Neural progenitor cell (in vitro differentiated cells): ENCODE measurements at regions not wholly inside any gene's neighbourhood (a gene's known extent, or its start where the extent isn't known, plus 50 kb on each side); places are given as distances from the start of the nearest gene placed in this dataset.

Experiments
- EZH2phosphoT487 ChIP-seq: fragments of 200-600 bp; sonication (generic); IDR thresholded peaks from 2 replicates; pipeline ENCODE4 v1.6.1; 2017; ENCODE audit warnings: antibody characterized with exemption
- TF ChIP-seq, protein P1 (sequence below): fragments of 200-600 bp; sonication (generic); IDR thresholded peaks from 2 replicates; pipeline ENCODE4 v1.5.1; 2017; ENCODE audit warnings: antibody characterized with exemption, mild to moderate bottlenecking

- TF ChIP-seq, protein P1, sequence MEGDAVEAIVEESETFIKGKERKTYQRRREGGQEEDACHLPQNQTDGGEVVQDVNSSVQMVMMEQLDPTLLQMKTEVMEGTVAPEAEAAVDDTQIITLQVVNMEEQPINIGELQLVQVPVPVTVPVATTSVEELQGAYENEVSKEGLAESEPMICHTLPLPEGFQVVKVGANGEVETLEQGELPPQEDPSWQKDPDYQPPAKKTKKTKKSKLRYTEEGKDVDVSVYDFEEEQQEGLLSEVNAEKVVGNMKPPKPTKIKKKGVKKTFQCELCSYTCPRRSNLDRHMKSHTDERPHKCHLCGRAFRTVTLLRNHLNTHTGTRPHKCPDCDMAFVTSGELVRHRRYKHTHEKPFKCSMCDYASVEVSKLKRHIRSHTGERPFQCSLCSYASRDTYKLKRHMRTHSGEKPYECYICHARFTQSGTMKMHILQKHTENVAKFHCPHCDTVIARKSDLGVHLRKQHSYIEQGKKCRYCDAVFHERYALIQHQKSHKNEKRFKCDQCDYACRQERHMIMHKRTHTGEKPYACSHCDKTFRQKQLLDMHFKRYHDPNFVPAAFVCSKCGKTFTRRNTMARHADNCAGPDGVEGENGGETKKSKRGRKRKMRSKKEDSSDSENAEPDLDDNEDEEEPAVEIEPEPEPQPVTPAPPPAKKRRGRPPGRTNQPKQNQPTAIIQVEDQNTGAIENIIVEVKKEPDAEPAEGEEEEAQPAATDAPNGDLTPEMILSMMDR, result no peak
- TF ChIP-seq EZH2phosphoT487, result no peak
These were observed 192.4 kb upstream of the DGKB start for GRCh38 chr7:15094989-15095388.
